NCI-H345 treated with DMSO at 0.1 percent for 48 hours (cell line): ENCODE measurements at regions not wholly inside any gene's neighbourhood (a gene's known extent, or its start where the extent isn't known, plus 50 kb on each side); places are given as distances from the start of the nearest gene placed in this dataset.
"Not testable (repeated sequence)": the region's sequence is repeated elsewhere in the genome, so short reads cannot be mapped to it uniquely, and the experiment has no call there.

ENCODE experiments used
- DNase-seq: peaks from one replicate; lab custom pipeline; 2025; ENCODE audit not compliant: unreplicated experiment; lab: John Stamatoyannopoulos, UW

DNA sequence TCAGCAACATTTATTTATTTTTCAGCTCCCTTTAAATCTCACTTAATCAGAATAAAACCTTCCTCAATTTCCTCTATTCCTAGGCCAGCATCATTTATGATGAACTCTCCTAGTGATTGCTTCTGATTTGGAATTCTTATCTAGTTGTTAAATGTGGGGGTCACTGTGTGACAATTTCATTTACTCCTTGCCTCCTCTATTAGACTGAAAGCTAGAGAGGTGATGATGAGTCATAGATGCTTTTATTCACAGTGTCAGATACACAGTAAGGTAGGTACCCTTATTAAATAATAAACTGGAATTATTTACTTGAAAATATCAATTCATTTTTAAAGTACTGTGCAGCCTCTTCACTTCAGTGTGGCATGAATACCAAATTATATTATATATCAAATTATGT, 960.6 kb downstream of the MAT2B start:
- DNase-seq = no peak

- DNase-seq = no peak
Observed at GRCh38 chr5:164470312-164470711, 964.9 kb downstream of the MAT2B start.

DNA sequence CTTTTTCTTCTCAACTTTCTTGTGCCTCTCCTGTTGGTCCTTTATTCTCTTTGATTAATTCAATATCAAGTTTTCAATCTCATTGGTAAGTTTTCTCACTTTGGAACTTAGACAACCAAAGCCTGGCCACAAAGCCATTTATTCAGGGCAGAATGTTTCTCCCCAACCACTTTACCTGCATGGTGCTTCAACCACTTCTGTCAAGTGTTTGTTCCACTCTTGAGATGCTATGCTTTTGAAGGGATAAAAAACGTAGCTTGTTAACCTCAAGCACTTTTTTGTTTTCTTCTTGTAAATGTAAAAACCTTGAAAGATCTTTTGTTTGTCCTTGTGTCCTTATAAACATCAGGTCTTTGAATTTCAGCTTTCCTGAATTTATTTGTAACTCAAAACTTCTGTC, 966.7 kb downstream of the MAT2B start:
- DNase-seq = no peak

- DNase-seq = no peak
Observed at GRCh38 chr5:164475339-164475977, 970.0 kb downstream of the MAT2B start.

GRCh38 chr5:164481270-164481669, 975.9 kb downstream of the MAT2B start:
- no peak for DNase-seq

DNA sequence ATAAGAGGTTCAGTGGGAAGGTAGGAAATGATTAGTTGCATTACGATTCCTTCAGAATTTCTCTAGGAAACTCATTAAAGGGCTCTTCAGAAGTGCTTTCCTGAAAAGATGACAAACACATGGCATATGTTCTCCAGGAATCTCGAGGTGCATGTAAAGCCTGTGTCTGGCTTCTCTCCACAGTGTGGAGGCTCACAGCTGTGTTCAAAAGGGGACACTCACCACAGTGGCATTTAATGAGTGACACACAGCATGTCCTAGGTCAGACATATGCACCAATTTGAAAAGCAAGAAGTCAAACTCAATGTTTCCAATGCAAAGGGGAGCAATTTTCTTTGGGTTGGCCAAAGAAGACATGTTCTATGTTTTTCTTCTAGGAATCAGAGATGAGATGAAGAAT, 976.9 kb downstream of the MAT2B start:
- DNase-seq = no peak

GRCh38 chr5:164484948-164485347, 979.5 kb downstream of the MAT2B start:
- DNase-seq = no peak

- DNase-seq = no peak
Observed at GRCh38 chr5:164487939-164488338, 982.5 kb downstream of the MAT2B start.

- DNase-seq = no peak
Observed at GRCh38 chr5:164497311-164498064, 992.1 kb downstream of the MAT2B start.

GRCh38 chr5:164498438-164498837, 993.0 kb downstream of the MAT2B start:
- no peak for DNase-seq

DNA sequence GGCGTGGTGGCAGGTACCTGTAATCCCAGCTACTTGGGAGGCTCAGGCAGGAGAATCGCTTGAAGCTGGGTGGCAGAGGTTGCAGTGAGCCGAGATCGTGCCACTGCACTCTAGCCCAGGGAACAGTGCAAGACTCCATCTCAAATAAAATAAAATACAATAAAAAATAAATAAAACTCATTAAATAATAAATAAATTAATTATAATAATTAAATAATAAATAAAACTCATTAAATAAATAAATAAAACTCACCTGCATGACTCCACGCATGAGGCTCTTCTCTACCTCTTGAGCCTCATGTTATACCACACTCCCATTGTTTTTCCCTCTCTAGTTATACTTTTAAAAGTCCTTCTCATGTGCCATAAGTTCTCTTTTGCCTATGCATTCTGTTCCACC, 995.4 kb downstream of the MAT2B start:
- no peak for DNase-seq

- DNase-seq = no peak
Observed at GRCh38 chr5:164501344-164501743, 995.9 kb downstream of the MAT2B start.

DNA sequence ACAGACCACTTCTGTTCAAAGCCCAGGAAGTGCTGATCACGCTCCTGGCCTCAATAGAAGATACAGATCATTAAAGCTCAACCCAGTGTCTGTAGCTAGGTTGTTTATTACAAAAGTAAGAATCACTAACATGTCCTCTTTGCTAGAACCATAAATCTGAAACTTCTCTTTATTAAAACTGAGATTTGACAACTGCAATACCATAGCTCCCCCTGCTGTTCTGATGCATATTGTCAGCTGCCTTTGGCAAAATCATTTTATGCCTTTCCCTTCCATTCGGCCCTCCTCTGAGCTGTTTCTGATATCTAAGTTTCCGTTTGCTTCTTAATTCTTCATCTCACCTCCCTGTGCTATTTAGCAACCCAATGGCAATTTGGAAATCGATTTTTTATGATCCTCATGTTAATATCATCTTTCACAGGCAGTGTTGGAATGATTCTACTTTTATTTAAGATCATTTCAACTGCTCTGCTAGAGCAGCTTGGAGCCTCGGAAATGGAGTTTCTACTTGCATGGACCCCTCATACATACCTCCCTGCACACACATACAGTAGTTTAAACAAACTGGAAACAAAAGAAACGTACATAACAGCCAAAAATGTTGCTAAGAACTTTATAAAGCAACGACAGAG, 998.8 kb downstream of the MAT2B start:
- peak; percentile 17 for DNase-seq

GRCh38 chr5:164505791-164506190, 1000.4 kb downstream of the MAT2B start:
- DNase-seq = no peak

GRCh38 chr5:164518067-164518740, 1012.8 kb downstream of the MAT2B start:
- no peak for DNase-seq

- DNase-seq = no peak
Observed at GRCh38 chr5:164518741-164519080, 1013.3 kb downstream of the MAT2B start.

- no peak for DNase-seq
Observed at GRCh38 chr5:164532235-164532900, 1026.9 kb downstream of the MAT2B start.

DNA sequence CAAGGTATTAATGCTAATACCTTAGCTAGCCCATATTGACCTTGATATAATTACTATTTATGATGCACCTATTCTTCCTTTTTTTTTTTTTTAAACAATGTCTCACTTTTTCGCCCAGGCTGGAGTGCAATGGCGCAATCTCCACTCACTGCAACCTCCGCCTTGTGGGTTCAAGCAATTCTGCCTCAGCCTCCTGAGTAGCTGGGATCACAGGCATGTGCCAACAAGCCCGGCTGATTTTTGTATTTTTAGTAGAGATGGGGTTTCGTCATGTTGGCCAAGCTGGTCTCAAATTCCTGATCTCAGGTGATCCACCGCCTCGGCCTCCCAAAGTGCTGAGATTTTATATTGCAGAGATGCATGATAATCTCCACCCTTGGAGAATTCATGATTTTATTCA, 1028.0 kb downstream of the MAT2B start:
- not testable (repeated sequence) for DNase-seq

DNA sequence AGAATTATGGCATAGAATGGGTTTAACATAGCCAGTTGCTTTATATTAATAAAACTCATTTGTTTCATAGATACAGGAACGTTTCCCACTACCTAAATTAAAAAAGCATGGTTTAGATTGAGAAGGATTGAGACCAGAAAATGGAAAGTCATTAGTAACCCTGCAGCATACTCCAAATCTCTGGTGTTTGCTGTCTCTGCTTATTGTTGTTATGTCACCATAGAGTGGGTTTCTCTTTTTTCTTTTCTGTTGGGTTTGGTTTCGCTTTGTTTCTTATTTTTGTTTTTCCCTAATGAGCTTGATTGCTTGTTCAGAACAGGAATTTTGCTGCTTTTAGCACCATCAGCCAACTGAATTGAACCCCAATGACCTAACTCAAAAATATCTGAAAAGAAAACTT, 1034.8 kb downstream of the MAT2B start:
- DNase-seq = no peak

- DNase-seq = no peak
Observed at GRCh38 chr5:164545507-164545906, 1040.1 kb downstream of the MAT2B start.

DNA sequence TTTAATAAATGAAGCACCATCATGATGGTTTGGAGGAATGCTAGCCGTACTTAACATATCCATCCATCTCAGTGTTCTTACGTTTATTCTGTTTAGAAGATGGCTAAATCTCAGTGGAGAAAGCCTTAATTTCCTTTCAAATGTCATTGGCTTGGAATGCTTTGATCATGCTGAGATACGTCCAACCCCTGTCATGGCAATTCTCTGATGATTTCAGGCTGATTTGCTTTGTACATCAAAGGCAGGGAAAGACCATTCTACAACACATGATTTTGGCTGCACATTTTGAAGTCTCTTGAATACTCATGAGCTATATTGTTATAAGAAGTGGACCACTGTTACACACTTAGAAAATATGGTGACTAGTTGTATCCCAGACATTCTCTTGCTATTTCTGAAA, 1048.4 kb downstream of the MAT2B start:
- no peak for DNase-seq
